ENCODE measurements at regions not wholly inside any gene's neighbourhood (a gene's known extent, or its start where the extent isn't known, plus 50 kb on each side); places are given as distances from the start of the nearest gene placed in this dataset.

- H3K4me3 ChIP-seq (ENCODE audit: low read depth, low read length) = no peak overlapping the region
- no peak for TF ChIP-seq CTCF (IDR thresholded peaks at IDR 0.05; ENCODE audit: low read depth, low read length)
Observed at GRCh38 chr14:83120187-83120586, 1586.5 kb upstream of the SEL1L start.

- no peak for TF ChIP-seq CTCF (IDR thresholded peaks at IDR 0.05; ENCODE audit: low read depth, low read length)
- H3K4me3 ChIP-seq (ENCODE audit: low read depth, low read length) = no peak overlapping the region
Observed at GRCh38 chr14:83126076-83126475, 1592.4 kb upstream of the SEL1L start.

- no peak overlapping the region for H3K4me3 ChIP-seq (ENCODE audit: low read depth, low read length)
- no peak for TF ChIP-seq CTCF (IDR thresholded peaks at IDR 0.05; ENCODE audit: low read depth, low read length)
Observed at GRCh38 chr14:83128783-83129182, 1595.1 kb upstream of the SEL1L start.

GRCh38 chr14:83129496-83129895, 1595.8 kb upstream of the SEL1L start:
- TF ChIP-seq CTCF (IDR thresholded peaks at IDR 0.05; ENCODE audit: low read depth, low read length) = no peak

GRCh38 chr14:83133981-83134645, 1600.5 kb upstream of the SEL1L start:
- no peak overlapping the region for H3K4me3 ChIP-seq (ENCODE audit: low read depth, low read length)
- TF ChIP-seq CTCF (IDR thresholded peaks at IDR 0.05; ENCODE audit: low read depth, low read length) = no peak

More at GRCh38 chr14:83129496-83129895, 1595.8 kb upstream of the SEL1L start:
- H3K4me3 ChIP-seq (ENCODE audit: low read depth, low read length) = no peak overlapping the region

GRCh38 chr14:83140756-83141155, 1607.1 kb upstream of the SEL1L start:
- no peak for TF ChIP-seq CTCF (IDR thresholded peaks at IDR 0.05; ENCODE audit: low read depth, low read length)
- H3K4me3 ChIP-seq (ENCODE audit: low read depth, low read length) = no peak overlapping the region

GRCh38 chr14:83147006-83147405, 1613.4 kb upstream of the SEL1L start:
- no peak overlapping the region for H3K4me3 ChIP-seq (ENCODE audit: low read depth, low read length)
- TF ChIP-seq CTCF (IDR thresholded peaks at IDR 0.05; ENCODE audit: low read depth, low read length) = no peak

All from WI38 (cell line).